ENCODE measurements at regions not wholly inside any gene's neighbourhood (a gene's known extent, or its start where the extent isn't known, plus 50 kb on each side); places are given as distances from the start of the nearest gene placed in this dataset.

DNA sequence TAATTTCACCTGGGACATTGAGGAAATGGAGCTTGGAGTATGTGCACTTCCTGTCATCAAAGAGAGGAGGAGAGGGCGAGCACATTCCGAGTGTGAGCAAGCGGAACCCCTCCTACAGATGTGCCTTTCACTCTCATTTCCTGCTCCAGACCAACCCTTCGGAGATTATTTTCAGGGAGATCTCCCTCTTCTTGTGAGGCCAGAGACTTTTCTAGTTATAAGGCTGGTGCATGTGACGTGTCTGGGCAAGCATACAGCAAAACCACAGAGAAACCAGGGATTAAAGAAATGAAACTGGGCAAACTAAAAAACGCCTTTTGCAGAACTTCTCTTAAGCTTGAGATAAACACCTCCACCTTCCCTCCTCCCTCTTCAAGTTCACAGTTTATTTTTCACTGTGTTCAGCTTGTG is 409.2 kb upstream of the TCF4 start:
- peak; percentile 50 for ATAC-seq (ENCODE audit: low read depth)

GRCh38 chr18:55996717-55997116 is 408.7 kb upstream of the TCF4 start:
- no peak for ATAC-seq (ENCODE audit: low read depth)
- peaks cover 19% of the 10 kb centered on the region for H3K4me1 Mint-ChIP-seq
- intact Hi-C loops (cut with micrococcal nuclease): loop anchor here (10.0 kb wide), 1 partner anchor 428 kb away; no protein-coding TSS in a partner anchor
- ChIA-PET CTCF (no interaction called here), POLR2A (no interaction called here)
- H3K4me3 Mint-ChIP-seq: peak overlapping the region; percentile 70
- H3K9me3 Mint-ChIP-seq: no peaks in the 10 kb centered on the region
- no peaks in the 10 kb centered on the region for H3K27me3 Mint-ChIP-seq
- no peaks in the 10 kb centered on the region for H3K36me3 Mint-ChIP-seq (ENCODE audit: low read depth)
- TF ChIP-seq, protein P1, sequence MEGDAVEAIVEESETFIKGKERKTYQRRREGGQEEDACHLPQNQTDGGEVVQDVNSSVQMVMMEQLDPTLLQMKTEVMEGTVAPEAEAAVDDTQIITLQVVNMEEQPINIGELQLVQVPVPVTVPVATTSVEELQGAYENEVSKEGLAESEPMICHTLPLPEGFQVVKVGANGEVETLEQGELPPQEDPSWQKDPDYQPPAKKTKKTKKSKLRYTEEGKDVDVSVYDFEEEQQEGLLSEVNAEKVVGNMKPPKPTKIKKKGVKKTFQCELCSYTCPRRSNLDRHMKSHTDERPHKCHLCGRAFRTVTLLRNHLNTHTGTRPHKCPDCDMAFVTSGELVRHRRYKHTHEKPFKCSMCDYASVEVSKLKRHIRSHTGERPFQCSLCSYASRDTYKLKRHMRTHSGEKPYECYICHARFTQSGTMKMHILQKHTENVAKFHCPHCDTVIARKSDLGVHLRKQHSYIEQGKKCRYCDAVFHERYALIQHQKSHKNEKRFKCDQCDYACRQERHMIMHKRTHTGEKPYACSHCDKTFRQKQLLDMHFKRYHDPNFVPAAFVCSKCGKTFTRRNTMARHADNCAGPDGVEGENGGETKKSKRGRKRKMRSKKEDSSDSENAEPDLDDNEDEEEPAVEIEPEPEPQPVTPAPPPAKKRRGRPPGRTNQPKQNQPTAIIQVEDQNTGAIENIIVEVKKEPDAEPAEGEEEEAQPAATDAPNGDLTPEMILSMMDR (IDR thresholded peaks at IDR 0.05): no peak
- DNase-seq: no peak
- H3K27ac Mint-ChIP-seq: peak overlapping the region; percentile 66

More for the DNA sequence above, 409.2 kb upstream of the TCF4 start:
- no peaks in the 10 kb centered on the region for H3K27me3 Mint-ChIP-seq
- no peaks in the 10 kb centered on the region for H3K9me3 Mint-ChIP-seq
- peak overlapping the region; percentile 70 for H3K4me3 Mint-ChIP-seq
- peaks cover 19% of the 10 kb centered on the region for H3K4me1 Mint-ChIP-seq
- CTCF ChIA-PET: no interaction called here
- intact Hi-C loops (cut with micrococcal nuclease): loop anchor here (10.0 kb wide), 1 partner anchor 428 kb away; no protein-coding TSS in a partner anchor
- H3K36me3 Mint-ChIP-seq (ENCODE audit: low read depth): no peaks in the 10 kb centered on the region
- no peak for DNase-seq
- POLR2A ChIA-PET: interaction anchor here (0.6 kb wide), 1 partner anchor 410 kb away, joined by 4 read pairs; no protein-coding TSS in a partner anchor
- TF ChIP-seq, protein P1 (IDR thresholded peaks at IDR 0.05): no peak
- peak overlapping the region; percentile 66 for H3K27ac Mint-ChIP-seq

DNA sequence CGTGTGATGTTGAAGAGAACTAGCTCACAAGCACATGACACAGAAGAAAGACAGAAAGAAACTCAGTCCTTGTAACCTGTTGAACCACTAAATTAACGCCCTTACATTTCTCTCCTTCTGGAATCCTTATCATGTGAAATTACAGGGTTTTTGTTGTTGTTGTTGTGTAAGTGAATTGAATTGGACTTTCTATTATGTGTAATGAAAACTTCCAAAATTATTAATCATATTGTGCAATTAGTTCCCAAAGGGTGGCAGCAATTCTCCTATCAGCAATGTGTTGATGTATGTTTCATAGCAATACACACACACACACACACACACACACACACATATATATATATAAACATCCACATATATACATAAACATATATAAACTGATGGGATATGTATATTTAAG is 402.2 kb upstream of the TCF4 start:
- intact Hi-C loops (cut with micrococcal nuclease): loop anchor here (10.0 kb wide), 1 partner anchor 435 kb away; no protein-coding TSS in a partner anchor

DNA sequence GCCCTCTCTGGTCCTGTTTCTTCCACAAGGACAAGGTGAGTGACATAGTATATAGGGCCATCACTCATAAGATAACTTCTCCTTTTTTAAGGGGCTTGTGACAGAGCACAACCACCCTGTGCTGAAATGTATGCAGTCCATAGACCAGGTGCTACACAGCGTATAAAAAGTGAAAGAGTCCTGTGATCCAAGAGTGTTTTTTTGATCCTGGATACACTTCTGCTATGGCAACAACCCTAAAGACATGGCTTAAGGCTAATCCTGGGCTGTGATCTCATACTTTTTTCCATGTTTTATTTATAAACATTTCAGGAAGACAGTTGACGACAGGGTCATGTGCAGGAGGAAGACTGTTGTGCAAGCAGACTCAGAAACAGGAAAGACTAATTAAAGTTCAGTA is 400.5 kb upstream of the TCF4 start:
- Mint-ChIP-seq H3K36me3 (ENCODE audit: low read depth) (no peaks in the 10 kb centered on the region), H3K9me3 (peaks cover 6% of the 10 kb centered on the region), H3K4me3 (no peak overlapping the region), H3K4me1 (no peaks in the 10 kb centered on the region), H3K27ac (no peak overlapping the region), H3K27me3 (no peaks in the 10 kb centered on the region)
- peak; percentile 31 for ATAC-seq (ENCODE audit: low read depth)
- no peak for DNase-seq
- CTCF ChIA-PET: no interaction called here
- intact Hi-C loops (cut with micrococcal nuclease): no loop called here
- POLR2A ChIA-PET: no interaction called here
- TF ChIP-seq, protein P1 (IDR thresholded peaks at IDR 0.05): no peak

More for the DNA sequence above, 402.2 kb upstream of the TCF4 start:
- no peaks in the 10 kb centered on the region for H3K4me1 Mint-ChIP-seq
- no peaks in the 10 kb centered on the region for H3K36me3 Mint-ChIP-seq (ENCODE audit: low read depth)
- H3K9me3 Mint-ChIP-seq: peaks cover 2% of the 10 kb centered on the region
- ATAC-seq (ENCODE audit: low read depth) (no peak), DNase-seq (no peak)
- no peaks in the 10 kb centered on the region for H3K27me3 Mint-ChIP-seq
- no peak overlapping the region for H3K27ac Mint-ChIP-seq
- CTCF ChIA-PET: no interaction called here
- POLR2A ChIA-PET: no interaction called here
- H3K4me3 Mint-ChIP-seq: no peak overlapping the region
- TF ChIP-seq, protein P1 (IDR thresholded peaks at IDR 0.05): no peak

- H3K27me3 Mint-ChIP-seq: no peaks in the 10 kb centered on the region
- CTCF ChIA-PET: no interaction called here
- ATAC-seq (ENCODE audit: low read depth) (no peak), DNase-seq (no peak)
- H3K4me1 Mint-ChIP-seq: no peaks in the 10 kb centered on the region
- intact Hi-C loops (cut with micrococcal nuclease): no loop called here
- POLR2A ChIA-PET: no interaction called here
- no peak overlapping the region for H3K27ac Mint-ChIP-seq
- H3K9me3 Mint-ChIP-seq: peaks cover 6% of the 10 kb centered on the region
- H3K4me3 Mint-ChIP-seq: no peak overlapping the region
- no peaks in the 10 kb centered on the region for H3K36me3 Mint-ChIP-seq (ENCODE audit: low read depth)
- TF ChIP-seq, protein P1 (IDR thresholded peaks at IDR 0.05): no peak
Measured at GRCh38 chr18:55983433-55983832, 395.4 kb upstream of the TCF4 start.

All from activated B cell treated with CpG ODN at 0.5 μM for 24 hours (primary cell).